PFSK-1 (cell line): ENCODE measurements at regions not wholly inside any gene's neighbourhood (a gene's known extent, or its start where the extent isn't known, plus 50 kb on each side); places are given as distances from the start of the nearest gene placed in this dataset.

Experiments
- FOXP2 ChIP-seq: optimal IDR thresholded peaks from 2 replicates; pipeline ENCODE3; 2011; ENCODE audit warnings: borderline replicate concordance, control low read depth, inconsistent platforms; ENCODE audit not compliant: insufficient read depth; ENCODE audit errors: extremely low read length, extremely low read depth
- POLR2AphosphoS5 ChIP-seq: IDR thresholded peaks from 2 replicates; pipeline ENCODE4 v1.6.1; 2012; ENCODE audit warnings: low read depth, mild to moderate bottlenecking, control low read depth, low read length, moderate library complexity
- SIN3A ChIP-seq: IDR thresholded peaks from 2 replicates; pipeline ENCODE4 v1.6.1; 2012; ENCODE audit warnings: mild to moderate bottlenecking, low read length, moderate library complexity, borderline replicate concordance; ENCODE audit not compliant: insufficient read depth
- TAF1 ChIP-seq: IDR thresholded peaks from 2 replicates; pipeline ENCODE4 v1.6.1; 2012; ENCODE audit warnings: low read length, control low read depth, borderline replicate concordance; ENCODE audit not compliant: insufficient read depth
- TF ChIP-seq, protein P1 (sequence below), 2 experiments: IDR thresholded peaks; 2 replicates each; pipeline versions ENCODE4 v1.6.1 to v1.8.0; 2011 to 2012; ENCODE audit warnings: low read depth in 2 of 2, low read length in 2 of 2, control low read depth in 1 of 2, inconsistent platforms in 1 of 2, mild to moderate bottlenecking in 1 of 2, moderate library complexity in 1 of 2; ENCODE audit not compliant: insufficient read depth in 1 of 2

DNA sequence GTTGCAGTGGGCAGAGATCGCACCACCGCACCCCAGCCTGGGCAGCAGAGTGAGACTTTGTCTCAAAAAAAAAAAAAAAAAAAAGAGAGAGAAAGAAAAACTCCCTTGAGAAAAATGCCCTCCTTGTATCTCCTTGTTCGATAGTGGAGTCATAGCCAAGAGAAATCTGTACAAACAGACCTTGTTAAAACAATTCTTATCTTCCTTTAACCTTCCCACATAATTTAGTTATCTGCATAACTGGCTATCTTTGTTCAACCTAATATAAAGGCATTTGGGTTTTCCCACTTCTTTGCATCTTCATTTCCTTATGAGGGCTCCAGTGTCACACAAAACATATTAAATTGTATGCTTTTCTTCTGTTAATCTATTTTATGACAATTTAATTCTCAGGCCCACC is 65.1 kb upstream of the ATP11B start:
- TF ChIP-seq TAF1 (no peak), FOXP2 (no peak), POLR2AphosphoS5 (no peak), SIN3A (no peak)
- TF ChIP-seq, protein P1, sequence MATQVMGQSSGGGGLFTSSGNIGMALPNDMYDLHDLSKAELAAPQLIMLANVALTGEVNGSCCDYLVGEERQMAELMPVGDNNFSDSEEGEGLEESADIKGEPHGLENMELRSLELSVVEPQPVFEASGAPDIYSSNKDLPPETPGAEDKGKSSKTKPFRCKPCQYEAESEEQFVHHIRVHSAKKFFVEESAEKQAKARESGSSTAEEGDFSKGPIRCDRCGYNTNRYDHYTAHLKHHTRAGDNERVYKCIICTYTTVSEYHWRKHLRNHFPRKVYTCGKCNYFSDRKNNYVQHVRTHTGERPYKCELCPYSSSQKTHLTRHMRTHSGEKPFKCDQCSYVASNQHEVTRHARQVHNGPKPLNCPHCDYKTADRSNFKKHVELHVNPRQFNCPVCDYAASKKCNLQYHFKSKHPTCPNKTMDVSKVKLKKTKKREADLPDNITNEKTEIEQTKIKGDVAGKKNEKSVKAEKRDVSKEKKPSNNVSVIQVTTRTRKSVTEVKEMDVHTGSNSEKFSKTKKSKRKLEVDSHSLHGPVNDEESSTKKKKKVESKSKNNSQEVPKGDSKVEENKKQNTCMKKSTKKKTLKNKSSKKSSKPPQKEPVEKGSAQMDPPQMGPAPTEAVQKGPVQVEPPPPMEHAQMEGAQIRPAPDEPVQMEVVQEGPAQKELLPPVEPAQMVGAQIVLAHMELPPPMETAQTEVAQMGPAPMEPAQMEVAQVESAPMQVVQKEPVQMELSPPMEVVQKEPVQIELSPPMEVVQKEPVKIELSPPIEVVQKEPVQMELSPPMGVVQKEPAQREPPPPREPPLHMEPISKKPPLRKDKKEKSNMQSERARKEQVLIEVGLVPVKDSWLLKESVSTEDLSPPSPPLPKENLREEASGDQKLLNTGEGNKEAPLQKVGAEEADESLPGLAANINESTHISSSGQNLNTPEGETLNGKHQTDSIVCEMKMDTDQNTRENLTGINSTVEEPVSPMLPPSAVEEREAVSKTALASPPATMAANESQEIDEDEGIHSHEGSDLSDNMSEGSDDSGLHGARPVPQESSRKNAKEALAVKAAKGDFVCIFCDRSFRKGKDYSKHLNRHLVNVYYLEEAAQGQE (IDR thresholded peaks at IDR 0.05; ENCODE audit: insufficient read depth in 1 of 2, low read depth in 2 of 2, low read length in 2 of 2), result no peak

DNA sequence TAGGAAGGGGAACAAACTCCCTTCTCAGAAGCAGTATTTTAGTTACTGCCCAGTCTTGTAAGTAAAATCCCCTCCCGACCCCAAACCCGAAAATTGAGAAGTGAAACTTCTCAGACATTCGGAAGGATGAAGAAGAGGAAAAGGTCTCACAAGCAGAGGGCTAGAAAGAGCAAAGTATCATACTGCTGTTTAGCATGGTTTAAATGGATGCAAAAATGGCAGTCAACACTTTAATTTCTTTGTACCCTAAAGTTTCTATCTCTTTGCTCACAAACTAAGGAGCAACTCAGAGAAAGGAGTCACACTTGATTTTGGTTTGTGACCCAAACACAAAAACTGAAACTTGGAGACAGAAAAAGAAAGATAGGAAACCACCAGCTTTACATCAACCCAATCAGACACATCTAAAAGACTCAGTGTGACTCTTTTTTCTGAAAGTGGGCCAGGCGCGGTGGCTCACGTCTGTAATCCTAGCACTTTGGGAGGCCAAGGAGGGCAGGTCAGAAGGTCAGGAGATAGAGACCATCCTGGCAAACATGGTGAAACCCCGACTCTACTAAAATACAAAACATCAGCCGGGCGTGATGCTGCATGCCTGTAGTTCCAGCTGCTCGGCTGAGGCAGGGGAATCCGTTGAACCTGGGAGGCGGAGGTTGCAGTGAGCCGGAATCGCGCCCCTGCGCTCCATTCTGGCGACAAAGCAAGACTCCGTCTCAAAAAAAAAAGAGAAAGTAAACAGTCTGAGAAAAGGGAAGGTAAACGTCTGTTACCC is 63.2 kb upstream of the ATP11B start:
- TF ChIP-seq FOXP2 (no peak), POLR2AphosphoS5 (no peak), TAF1 (no peak), SIN3A (no peak)
- TF ChIP-seq, protein P1 (IDR thresholded peaks at IDR 0.05; ENCODE audit: insufficient read depth in 1 of 2, low read depth in 2 of 2, low read length in 2 of 2), result no peak

DNA sequence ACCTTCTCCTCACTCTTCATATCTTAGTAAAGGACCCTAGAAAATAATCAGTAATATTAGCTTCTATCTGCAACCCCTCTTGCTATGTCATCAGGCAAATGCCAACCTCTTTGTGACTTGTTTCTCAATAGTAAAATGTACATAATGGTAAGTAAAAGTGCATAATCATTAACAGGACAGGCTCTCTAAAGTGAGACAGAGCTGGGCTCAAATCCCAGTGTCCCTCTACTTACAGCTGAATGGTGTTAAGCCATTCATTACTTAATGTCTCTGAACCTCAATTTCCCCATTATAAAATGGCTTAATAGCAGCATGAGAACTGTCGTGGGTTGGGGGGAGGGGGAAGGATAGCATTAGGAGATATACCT is 62.6 kb upstream of the ATP11B start:
- TF ChIP-seq, protein P1 (IDR thresholded peaks at IDR 0.05; ENCODE audit: insufficient read depth in 1 of 2, low read depth in 2 of 2, low read length in 2 of 2), result no peak
- TF ChIP-seq TAF1 (no peak), FOXP2 (no peak), POLR2AphosphoS5 (no peak), SIN3A (no peak)

DNA sequence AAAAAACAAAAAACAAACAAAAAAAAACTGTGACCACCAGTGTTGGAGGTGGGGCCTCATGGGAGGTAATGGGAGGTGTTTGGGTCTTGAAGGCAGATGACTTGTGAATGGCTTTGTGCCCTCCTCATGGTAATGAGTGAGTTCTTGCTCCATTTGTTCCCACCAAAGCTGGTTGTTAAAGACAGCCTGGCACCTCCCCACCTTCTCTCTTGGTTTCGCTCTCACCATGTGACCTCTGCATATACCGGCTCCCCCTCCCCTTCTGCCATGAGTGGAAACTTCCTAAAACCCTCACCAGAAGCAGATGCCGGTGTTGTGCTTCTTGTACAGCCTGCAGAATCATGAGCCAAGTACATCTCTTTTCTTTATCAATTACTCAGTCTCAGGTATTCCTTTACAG is 61.5 kb upstream of the ATP11B start:
- TF ChIP-seq FOXP2 (no peak), TAF1 (no peak), SIN3A (no peak), POLR2AphosphoS5 (no peak)
- TF ChIP-seq, protein P1 (IDR thresholded peaks at IDR 0.05; ENCODE audit: insufficient read depth in 1 of 2, low read depth in 2 of 2, low read length in 2 of 2), result no peak
